ENCODE measurements at regions not wholly inside any gene's neighbourhood (a gene's known extent, or its start where the extent isn't known, plus 50 kb on each side); places are given as distances from the start of the nearest gene placed in this dataset.
"Not testable (repeated sequence)": the region's sequence is repeated elsewhere in the genome, so short reads cannot be mapped to it uniquely, and the experiment has no call there.

DNA sequence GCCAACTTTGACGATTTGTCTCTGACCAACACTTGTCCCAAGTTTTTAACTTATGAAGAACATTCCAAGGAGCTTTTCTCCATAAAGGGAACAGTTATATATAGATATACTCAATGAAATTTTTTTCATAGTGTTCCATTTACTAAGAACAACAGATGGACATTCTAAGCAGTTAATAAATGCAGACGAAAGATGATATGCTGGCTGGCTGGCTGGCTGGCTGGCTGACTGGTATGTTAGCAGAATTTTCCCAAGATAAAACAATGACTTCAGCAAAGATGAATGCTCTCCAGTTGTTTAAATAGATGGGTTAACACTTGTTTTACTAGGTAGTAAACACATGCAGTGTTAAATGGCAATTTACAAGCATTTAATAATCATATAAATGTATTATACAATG, 62.2 kb downstream of the SPANXN3 start:
- DNase-seq = peak; percentile 28 to 49 (median 34)

DNA sequence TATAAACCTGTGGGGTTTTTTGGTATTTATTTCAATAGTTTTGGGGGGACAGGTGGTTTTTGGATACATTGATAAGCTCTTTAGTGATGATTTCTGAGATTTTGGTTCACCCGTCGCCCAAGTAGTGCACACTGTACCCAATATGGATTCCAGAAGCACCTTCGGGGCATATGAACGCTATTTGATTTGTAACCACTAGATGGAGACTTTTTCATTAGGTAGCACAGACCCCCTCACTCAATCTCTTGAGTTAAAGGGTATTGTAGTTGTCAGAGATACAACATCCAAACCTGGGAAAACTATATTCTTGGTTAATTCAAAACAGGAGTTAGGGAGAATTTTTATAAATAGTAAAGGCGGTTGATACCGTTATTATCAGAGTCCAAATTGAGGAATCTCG, 79.8 kb downstream of the SPANXN3 start:
- peak in 1 of 3 donors; percentile 2 for DNase-seq

DNA sequence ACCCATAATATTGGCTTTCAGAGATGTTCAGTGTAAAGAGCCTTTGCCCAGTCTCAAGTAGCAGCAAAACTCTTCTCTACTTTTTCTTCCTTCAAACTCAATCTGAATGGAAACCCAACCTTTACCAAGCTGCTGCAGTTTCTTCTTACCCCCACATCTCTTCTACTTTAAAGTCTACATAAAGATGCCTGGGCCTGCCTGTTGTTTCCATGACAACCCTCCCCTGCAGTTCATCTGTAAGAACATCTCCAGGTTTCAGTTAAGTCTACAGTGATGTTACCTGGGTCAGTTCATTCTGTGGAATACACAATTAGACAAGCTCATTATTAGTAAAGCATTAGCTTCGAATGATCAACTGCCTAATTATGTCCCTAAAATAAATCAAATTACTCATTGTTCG, 81.4 kb downstream of the SPANXN3 start:
- DNase-seq = no peak

DNA sequence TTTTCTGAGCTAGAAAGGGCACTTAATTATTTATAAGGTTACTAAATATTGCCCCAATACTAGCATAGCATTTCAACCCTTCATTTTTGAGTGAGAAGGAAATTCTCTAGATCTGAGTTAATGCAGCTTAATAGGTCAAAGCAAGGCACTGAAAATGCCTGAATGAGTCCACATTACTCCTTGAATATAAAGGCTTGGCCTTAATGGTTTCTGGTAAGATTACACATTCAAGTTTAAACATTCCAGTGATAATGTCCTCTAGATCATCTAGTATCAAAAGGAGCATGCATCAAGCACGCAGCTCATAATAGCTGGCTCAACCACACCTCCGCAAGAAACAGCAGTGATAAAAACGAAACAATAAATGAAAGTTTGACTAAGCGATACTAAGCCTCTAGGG, 87.5 kb downstream of the SPANXN3 start:
- no peak for DNase-seq

DNA sequence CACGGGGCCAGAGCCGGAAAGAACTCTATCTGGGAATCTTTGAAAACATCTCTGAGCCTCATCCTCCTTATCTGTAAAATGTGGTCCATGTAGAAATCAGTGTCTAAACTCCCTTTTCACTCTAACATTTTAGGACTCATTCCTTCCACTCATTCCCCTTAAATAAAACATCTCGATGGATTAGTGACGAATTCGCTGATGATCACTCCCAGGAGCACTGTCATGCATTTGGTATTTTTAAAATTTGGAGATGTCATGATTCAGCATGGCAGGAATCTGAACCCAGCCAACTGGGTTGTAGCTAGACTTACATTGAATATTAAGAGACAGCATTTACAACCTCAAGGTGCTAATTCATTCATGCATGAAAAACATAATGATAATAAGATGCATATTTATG, 88.1 kb downstream of the SPANXN3 start:
- DNase-seq = peak in 1 of 3 donors; percentile 7

DNA sequence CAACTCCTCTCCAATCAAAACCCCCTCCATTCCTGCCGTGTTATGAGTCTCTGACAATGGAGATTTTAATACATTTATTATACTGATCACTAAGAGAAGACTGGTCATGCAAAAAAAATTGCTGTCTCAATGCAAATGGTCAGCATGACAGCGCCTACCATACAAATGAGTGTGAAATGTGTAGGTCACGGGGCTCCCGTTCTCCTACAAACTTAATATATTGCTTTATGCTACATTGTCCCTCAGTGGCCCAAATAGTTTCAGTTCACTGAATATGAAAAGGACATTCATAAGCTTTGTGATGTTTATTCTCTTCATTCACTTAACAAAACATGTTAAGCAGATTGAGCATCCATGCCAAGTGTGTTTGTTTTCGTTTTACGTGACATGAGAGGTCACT, 116.1 kb downstream of the SPANXN3 start:
- DNase-seq = no peak

DNA sequence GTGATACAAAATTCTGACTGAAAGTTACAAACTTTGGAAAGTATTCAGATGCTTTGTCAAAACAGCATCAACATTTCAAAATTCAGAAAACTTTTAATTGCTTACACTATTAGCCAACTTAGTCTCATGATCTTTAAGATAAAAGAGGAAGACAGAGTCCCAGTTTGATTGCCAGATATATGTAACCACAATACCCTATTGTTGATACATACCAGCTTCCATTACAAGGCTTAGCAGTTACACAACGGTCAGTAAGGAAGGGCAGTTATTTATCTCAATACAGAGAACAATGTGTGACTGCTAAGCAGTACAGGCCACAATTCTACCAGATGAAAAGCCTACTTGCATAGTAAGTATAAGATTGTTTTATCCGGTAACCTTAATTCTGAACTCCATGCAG, 138.4 kb downstream of the SPANXN3 start:
- DNase-seq = no peak

DNA sequence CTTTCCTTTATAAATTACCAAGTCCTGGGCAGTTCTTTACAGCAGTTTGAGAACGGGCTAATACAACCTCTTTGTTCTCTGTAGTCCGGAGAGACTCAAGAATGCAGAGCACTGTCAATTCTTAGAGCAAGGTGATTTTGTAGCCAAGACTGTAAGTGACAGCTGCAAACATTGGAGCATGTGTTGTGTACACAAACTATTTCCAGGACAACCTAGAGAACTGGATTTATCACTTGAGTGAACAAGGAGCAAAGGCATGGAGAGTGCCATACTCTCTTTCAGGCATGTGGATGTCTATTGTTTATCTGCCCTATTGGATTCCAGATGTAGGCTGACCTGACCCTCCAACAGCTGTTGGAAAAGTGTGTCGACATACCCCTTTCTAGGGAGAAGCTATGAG, 153.9 kb downstream of the SPANXN3 start:
- no peak for DNase-seq

DNA sequence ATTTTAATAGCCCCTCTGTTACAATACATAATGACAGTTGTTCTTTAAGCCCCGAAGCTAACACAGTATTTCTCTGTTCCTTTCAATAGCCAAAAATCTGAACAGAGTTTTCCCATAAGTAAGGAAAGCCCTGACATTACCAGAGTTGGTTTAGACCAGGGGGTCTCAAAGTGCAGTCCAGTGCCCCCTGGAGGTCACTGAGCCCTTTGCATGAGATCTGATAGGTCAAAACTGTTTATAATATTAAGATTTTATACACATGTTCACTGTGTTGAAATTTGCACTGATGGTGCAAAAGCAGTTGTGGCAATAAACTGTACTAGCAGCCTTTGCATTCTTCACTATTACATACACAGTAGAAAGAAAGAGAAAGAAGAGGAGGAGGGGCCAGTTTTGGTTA, 177.1 kb downstream of the SPANXN3 start:
- DNase-seq = no peak

DNA sequence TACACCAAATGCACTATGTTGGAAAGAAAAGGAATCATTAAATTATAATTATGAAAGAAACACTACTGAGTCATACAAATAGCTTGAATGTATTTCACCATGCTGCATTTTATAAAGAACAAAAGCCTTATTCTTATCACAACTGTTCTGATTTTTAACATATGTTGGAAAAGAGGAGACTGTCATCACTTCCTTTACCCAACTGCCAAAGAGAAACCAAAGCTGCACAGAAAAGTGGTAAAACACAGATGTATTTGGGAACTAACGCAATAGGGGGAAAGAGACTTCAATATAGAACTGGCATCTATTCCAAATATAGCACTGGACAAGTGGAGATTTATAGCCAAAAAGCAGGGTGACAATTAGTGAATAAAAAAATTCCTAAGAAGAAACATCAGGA, 181.0 kb downstream of the SPANXN3 start:
- DNase-seq = peak in 2 of 3 donors; percentile 7 to 13

DNA sequence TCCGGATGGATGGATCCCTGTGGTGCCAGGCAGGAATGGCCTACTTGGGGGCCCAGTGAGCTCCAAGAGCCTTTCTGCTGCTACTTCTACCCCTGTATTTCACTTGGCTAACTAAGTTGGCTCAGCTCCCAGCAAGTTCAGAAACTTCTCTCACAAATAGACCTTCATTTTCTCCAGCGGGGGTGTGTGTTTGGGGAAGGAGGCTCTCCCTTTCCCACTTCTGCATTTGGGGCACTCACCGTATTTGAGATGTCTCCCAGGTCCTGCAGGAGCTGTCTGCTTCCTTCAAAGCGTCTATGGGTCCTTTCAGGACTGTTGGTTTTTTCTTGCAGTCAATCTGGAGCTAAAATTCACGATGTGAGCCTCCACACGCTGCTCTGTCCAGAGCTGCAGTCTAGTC, 197.7 kb downstream of the SPANXN3 start:
- no peak for DNase-seq

DNA sequence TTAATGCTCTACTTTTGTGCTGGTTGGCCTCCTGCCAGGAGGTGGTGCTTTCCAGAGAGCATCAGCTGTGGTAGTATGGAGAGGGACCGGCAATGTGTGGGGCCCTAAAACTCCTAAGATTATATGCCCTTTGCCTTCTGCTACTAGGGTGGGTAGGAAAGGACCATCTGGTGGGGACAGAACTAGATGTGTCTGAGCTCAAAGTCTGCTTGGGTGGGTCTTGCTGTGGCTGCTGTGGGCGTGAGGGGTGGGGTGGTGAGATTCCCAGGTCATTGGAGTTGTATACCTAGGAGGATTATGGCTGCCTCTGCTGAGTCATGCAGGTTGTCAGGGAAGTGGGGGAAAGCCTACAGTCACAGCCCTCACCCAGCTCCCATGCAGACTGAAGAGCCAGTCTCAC, 198.4 kb downstream of the SPANXN3 start:
- DNase-seq = not testable (repeated sequence)

DNA sequence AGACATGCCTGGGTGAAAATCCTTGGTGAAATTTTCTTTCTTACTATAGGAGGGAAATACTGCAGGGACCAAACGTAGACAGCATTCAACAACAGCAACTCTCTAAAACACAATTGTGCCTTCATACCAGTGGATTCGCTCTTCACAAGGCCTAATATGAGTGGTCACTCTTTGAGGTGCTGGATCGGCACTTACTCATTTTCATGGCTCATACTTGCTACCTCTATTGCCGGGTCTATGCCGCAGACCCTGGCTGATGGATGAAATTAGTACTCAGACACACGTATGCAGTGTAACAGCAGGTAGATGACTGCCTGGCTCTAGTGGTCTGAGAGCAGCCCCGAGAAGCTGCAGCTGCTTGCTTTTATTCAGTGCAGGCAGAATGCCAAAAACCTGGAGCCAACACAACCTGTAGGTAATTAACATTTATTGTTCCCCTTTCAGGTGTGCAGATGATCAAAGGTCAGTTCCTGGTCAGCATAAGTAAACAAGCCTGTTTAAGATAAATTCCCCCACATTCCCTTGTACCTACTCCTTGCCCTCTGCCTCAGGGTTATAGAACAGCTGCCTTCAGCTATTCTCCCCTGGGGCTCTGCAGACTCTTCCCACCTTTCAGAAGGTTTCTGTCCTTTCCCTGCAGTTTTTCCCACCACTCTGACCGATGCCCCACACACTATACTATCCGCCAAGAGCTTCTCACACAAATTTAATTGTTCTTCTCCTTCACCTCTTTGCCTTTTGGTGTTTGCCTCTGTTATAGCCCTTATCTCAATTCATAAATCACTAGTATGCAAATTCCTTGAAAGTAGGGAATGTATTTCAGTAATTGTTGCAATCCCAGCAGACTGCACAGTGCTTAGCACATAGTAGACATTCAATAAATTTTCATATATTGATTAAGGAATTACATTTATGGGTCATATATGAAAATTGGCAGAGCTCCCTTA, 210.0 kb downstream of the SPANXN3 start:
- DNase-seq = no peak

DNA sequence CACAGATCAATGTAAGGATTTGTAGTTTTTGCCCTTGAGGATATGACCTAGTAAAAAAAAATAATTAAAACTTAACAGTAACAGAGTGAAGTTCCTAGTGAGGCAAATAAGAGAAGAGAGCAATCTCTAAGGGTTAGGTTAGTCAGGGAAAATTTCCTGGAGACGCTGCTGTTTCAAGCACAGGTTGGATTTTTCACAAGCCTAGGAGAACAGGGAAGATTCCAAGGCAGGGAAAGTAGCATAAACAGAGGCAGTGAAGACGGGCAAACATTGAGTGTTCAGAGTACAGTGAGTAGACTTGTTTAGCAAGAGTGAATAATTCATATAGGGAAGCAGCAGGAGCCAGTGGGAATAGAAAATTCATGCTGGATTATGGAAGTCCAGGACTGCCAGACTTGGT, 212.8 kb downstream of the SPANXN3 start:
- no peak for DNase-seq

DNA sequence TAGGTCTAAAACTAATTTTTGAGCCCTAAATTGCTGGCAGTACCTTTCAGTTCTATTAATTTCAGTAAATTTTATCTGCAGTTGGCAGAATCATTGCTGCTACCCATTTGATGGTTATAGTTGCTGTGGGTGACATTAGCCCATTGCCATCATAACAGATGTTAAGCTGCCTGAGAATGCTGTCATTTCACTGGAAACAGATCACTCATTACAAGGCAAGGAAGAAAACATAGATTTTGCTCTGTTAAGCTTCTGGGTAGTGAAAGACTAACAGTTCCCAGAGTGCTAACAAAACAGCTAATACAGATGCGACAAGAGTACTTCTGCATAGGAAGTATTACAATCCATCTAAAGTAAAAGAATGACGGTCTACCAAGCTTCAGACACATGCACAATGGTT, 213.2 kb downstream of the SPANXN3 start:
- no peak for DNase-seq

DNA sequence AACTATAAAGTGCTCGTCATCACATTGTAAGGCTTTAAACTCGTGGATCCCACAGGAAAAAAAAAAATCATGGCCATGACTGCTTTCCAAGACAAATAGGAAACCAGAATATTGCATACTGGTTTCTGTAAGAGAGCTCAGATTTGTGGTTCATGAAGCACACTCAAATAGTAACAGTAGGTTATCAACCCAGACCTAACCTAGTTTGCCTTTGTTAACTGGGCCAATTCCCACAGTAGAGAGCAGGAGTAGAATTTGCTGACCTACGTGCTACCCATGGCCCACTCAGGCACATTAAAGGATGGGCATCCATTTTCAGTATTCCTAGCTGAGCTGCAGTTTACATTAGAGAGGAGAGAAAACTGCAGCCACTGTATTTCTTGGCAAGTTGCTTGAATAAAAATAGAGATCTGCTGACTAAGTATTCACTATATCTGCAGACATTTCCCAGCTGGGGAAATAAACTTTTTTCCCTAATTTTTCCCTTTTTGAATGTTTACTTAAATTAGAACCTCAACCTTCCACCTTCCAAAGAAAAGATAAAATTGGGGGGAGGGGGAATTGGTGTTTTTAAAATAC, 218.5 kb downstream of the SPANXN3 start:
- DNase-seq = peak in 2 of 3 donors; percentile 10 to 29

DNA sequence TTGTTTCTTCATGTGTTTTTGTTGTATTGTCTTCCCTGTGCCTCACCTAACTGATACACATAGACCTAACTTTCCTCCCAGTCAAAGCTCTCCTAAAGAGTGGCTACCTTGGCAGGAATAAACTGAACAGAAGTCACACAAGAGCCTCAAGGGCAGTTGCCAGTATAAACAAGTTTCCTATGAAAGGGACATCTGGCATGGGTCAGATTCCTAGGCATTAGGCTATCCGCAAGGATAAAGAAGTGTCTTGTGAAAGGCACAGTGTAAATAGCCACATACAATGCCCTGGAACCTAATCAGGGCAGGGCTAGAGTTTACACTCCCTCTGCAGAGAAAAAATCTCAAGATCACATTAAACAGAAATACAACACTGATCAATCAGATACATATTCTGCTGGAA, 220.8 kb downstream of the SPANXN3 start:
- DNase-seq = no peak

DNA sequence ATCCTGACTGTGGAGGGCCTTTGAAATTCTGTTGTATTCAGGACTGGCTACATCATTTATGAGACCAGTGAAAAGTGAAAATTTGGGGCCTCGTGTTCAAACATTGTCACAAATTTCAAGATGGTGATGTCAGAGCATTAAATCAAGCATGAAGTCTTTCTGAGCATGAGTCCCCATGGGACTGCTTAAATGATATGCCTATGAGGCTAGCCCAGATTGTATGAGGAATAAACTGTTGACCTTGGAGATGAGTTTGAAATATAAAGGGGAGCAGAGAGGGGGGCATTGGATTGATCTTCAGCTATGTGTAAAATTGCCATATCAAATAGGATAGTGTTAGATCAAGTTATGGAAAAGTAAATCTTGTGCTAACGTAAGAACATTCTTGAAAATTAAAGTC, 230.0 kb downstream of the SPANXN3 start:
- DNase-seq = no peak

DNA sequence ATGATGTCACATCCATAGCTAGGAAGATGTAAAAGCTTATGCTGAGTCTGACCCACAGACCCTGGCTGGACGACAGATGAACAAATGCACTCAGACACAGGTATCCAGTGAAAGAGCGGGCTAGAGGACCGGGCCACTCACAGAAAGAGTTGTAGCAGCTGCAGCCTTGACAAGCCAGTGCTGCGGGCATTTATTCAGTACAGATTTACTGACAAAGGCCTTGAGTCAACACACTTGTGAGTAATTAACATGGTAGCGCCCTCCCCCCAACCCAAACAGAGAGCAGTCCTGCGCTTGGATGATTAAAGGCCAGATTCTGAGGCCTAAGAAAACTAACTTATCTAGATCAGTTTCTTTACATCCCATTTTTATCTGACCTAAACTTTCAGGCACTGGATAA, 244.6 kb downstream of the SPANXN4 start:
- no peak for DNase-seq

DNA sequence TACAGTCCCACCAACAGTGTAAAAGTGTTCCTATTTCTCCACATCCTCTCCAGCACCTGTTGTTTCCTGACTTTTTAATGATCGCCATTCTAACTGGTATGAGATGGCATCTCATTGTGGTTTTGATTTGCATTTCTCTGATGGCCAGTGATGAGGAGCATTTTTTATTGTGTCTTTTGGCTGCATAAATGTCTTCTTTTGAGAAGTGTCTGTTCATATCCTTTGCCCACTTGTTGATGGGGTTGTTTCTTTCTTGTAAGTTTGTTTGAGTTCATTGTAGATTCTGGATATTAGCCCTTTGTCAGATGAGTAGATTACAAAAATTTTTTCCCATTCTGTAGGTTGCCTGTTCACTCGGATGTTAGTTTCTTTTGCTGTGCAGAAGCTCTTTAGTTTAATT, 218.9 kb downstream of the SPANXN4 start:
- not testable (repeated sequence) for DNase-seq

DNA sequence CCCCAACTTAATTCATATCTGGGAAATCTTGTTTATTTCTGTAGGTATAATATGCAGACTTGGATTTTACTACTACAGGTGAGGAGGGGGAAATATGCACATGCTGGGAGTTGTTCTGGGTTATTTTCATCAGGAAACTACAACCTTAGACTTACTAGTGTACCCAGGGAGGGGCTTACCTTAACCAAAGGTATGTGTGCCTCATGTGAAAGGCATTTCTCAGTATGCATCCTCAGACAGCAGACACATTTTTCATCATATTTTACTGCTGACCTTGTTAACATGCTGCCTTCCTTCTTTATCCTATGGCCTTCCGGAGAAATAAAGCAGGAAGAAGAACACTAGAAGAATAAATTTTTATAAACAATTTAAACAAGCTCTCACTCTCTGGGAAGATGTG, 214.9 kb downstream of the SPANXN4 start:
- no peak for DNase-seq

DNA sequence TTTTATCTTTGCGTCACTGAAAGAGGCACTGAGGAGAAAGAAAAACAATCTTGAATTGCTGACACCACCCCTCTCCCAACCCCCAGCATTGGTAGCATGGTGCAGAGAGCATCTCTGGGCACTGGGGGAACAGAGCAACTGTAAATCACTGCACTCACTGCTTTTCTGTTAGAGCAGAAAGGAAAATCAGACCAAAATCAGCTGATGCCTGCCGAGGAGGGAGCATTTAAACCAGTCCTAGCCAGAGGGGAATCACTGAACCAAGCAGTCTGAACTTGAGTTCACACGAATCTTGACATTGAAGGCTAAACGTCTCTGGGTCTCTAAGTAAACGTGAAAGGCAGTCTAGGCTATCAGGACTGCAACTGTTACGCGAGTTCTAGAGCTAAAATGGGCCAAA, 205.8 kb downstream of the SPANXN4 start:
- no peak for DNase-seq

DNA sequence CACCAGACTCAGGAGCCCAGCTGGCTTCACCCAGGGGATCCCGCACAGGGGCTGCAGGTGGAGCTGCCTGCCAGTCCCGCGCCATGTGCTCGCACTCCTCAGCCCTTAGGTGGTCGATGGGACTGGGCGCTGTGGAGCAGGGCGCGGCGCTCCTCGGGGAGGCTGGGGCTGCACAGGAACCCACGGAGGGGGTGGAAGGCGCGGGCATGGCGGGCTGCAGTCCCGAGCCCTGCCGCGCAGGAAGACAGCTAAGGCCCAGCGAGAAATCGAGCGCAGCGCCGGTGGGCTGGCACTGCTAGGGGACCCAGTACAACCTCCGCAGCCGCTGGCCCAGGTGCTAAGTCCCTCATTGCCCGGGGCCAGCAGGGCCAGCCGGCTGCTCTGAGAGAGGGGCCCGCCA, 202.9 kb downstream of the SPANXN4 start:
- DNase-seq = not testable (repeated sequence)

DNA sequence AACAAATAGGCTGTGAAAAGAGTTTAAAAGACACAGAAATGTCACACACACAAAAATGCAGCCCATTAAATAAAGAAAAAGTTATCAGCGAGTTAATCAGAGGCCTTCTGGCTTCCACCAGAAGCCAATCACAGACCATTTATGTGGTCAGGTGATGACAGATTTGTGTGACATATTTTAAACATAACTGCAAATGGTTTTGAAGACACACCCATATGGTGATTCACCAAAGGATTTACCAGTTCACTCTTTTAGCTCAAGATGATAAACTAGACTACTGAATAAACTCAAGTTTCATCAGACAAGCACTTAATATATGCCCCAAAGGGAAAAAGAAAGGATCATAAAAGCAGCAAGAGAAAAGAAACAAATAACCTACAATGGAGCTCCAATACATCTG, 181.2 kb downstream of the SPANXN4 start:
- DNase-seq = no peak
